ENCODE measurements at regions not wholly inside any gene's neighbourhood (a gene's known extent, or its start where the extent isn't known, plus 50 kb on each side); places are given as distances from the start of the nearest gene placed in this dataset.

- H2AFZ ChIP-seq (ENCODE audit: low read length): no peak overlapping the region
- peaks cover 0 to 3% of the 10 kb centered on the region in 2 donors for H3K4me1 ChIP-seq (ENCODE audit: control insufficient read depth in 2 of 2, insufficient read depth in 1 of 2, low read depth in 1 of 2, low read length in 2 of 2)
- no peak overlapping the region for H2BK120ac ChIP-seq (ENCODE audit: low read depth, low read length)
- no peaks in the 10 kb centered on the region for H3K36me3 ChIP-seq (replicated peaks in 1 of 2; ENCODE audit: control insufficient read depth in 2 of 2, insufficient read depth in 2 of 2, low read length in 2 of 2)
- no peaks in the 10 kb centered on the region for H3K27me3 ChIP-seq (ENCODE audit: control insufficient read depth in 3 of 3, insufficient read depth in 3 of 3, low read depth in 1 of 3, low read length in 3 of 3)
- H3K4ac ChIP-seq (ENCODE audit: low read length): no peak overlapping the region
- H4K91ac ChIP-seq (ENCODE audit: low read depth, low read length, poor library complexity): no peak overlapping the region
- H2BK5ac ChIP-seq (ENCODE audit: low read length): no peak overlapping the region
- H3K27ac ChIP-seq (replicated peaks; ENCODE audit: low read length): no peak overlapping the region
- no peak overlapping the region for H4K8ac ChIP-seq (ENCODE audit: low read depth, low read length)
- H3K4me2 ChIP-seq (ENCODE audit: insufficient read depth, low read length, poor library complexity, severe bottlenecking): no peak overlapping the region
- no peak overlapping the region for H3K14ac ChIP-seq (ENCODE audit: low read length)
- no peak for DNase-seq (ENCODE audit: low spot score)
- H3K9me3 ChIP-seq (replicated peaks in 1 of 2; ENCODE audit: control insufficient read depth in 2 of 2, insufficient read depth in 1 of 2, low read depth in 1 of 2, low read length in 2 of 2): no peaks in the 10 kb centered on the region
- H3K18ac ChIP-seq (ENCODE audit: low read length): no peak overlapping the region
- no peaks in the 10 kb centered on the region for H3K79me1 ChIP-seq (ENCODE audit: low read depth, low read length)
- no peak overlapping the region for H3K4me3 ChIP-seq (ENCODE audit: low read length in 2 of 2)
- no peak overlapping the region for H2BK15ac ChIP-seq (ENCODE audit: low read length)
- no peak overlapping the region for H2AK5ac ChIP-seq (ENCODE audit: low read depth, low read length)
- H3K23ac ChIP-seq (ENCODE audit: low read depth, low read length, poor library complexity): no peak overlapping the region
- no peak overlapping the region for H3K9ac ChIP-seq (ENCODE audit: low read depth, low read length, poor library complexity)
- no peak overlapping the region for H2BK12ac ChIP-seq (ENCODE audit: low read length)
- no CpG with 5 or more reads among the region's 2 CpGs for WGBS, 2 donors (ENCODE audit: extremely low coverage in 2 of 2, insufficient read length in 2 of 2, insufficient replicate concordance in 1 of 2)
Observed at GRCh38 chr14:44774396-44774795, 187.4 kb downstream of the KLHL28 start.

- Histone ChIP-seq H3K27me3 (ENCODE audit: control insufficient read depth in 3 of 3, insufficient read depth in 3 of 3, low read depth in 1 of 3, low read length in 3 of 3) (no peaks in the 10 kb centered on the region), H3K4me2 (ENCODE audit: insufficient read depth, low read length, poor library complexity, severe bottlenecking) (no peak overlapping the region), H3K79me1 (ENCODE audit: low read depth, low read length) (no peaks in the 10 kb centered on the region), H2BK120ac (ENCODE audit: low read depth, low read length) (no peak overlapping the region), H4K91ac (ENCODE audit: low read depth, low read length, poor library complexity) (no peak overlapping the region), H3K18ac (ENCODE audit: low read length) (no peak overlapping the region), H3K27ac (replicated peaks; ENCODE audit: low read length) (no peak overlapping the region), H3K4me1 (ENCODE audit: control insufficient read depth in 2 of 2, insufficient read depth in 1 of 2, low read depth in 1 of 2, low read length in 2 of 2) (no peaks in the 10 kb centered on the region), H2AK5ac (ENCODE audit: low read depth, low read length) (no peak overlapping the region), H3K36me3 (replicated peaks in 1 of 2; ENCODE audit: control insufficient read depth in 2 of 2, insufficient read depth in 2 of 2, low read length in 2 of 2) (no peaks in the 10 kb centered on the region), H3K9ac (ENCODE audit: low read depth, low read length, poor library complexity) (no peak overlapping the region), H3K4me3 (ENCODE audit: low read length in 2 of 2) (no peak overlapping the region), H3K23ac (ENCODE audit: low read depth, low read length, poor library complexity) (no peak overlapping the region), H2AFZ (ENCODE audit: low read length) (no peak overlapping the region), H2BK15ac (ENCODE audit: low read length) (no peak overlapping the region), H4K8ac (ENCODE audit: low read depth, low read length) (no peak overlapping the region), H2BK12ac (ENCODE audit: low read length) (no peak overlapping the region), H3K9me3 (replicated peaks in 1 of 2; ENCODE audit: control insufficient read depth in 2 of 2, insufficient read depth in 1 of 2, low read depth in 1 of 2, low read length in 2 of 2) (no peaks in the 10 kb centered on the region), H3K14ac (ENCODE audit: low read length) (no peak overlapping the region), H2BK5ac (ENCODE audit: low read length) (no peak overlapping the region), H3K4ac (ENCODE audit: low read length) (no peak overlapping the region)
- DNase-seq (ENCODE audit: low spot score): no peak
- no CpG with 5 or more reads among the region's 1 CpG for WGBS, 2 donors (ENCODE audit: extremely low coverage in 2 of 2, insufficient read length in 2 of 2, insufficient replicate concordance in 1 of 2)
Observed at GRCh38 chr14:44771496-44771895, 190.3 kb downstream of the KLHL28 start.

GRCh38 chr14:44770201-44770600 lies 191.5 kb downstream of the KLHL28 start:
- no peak overlapping the region for H2BK15ac ChIP-seq (ENCODE audit: low read length)
- H2BK5ac ChIP-seq (ENCODE audit: low read length): no peak overlapping the region
- no peaks in the 10 kb centered on the region for H3K4me1 ChIP-seq (ENCODE audit: control insufficient read depth in 2 of 2, insufficient read depth in 1 of 2, low read depth in 1 of 2, low read length in 2 of 2)
- no peak overlapping the region for H2BK12ac ChIP-seq (ENCODE audit: low read length)
- no peak overlapping the region for H4K91ac ChIP-seq (ENCODE audit: low read depth, low read length, poor library complexity)
- no peak overlapping the region for H3K4me2 ChIP-seq (ENCODE audit: insufficient read depth, low read length, poor library complexity, severe bottlenecking)
- H4K8ac ChIP-seq (ENCODE audit: low read depth, low read length): no peak overlapping the region
- no peak overlapping the region for H3K27ac ChIP-seq (replicated peaks; ENCODE audit: low read length)
- DNase-seq (ENCODE audit: low spot score): no peak
- no peaks in the 10 kb centered on the region for H3K36me3 ChIP-seq (replicated peaks in 1 of 2; ENCODE audit: control insufficient read depth in 2 of 2, insufficient read depth in 2 of 2, low read length in 2 of 2)
- no peak overlapping the region for H2AK5ac ChIP-seq (ENCODE audit: low read depth, low read length)
- no peak overlapping the region for H2BK120ac ChIP-seq (ENCODE audit: low read depth, low read length)
- H3K9ac ChIP-seq (ENCODE audit: low read depth, low read length, poor library complexity): no peak overlapping the region
- no peak overlapping the region for H3K14ac ChIP-seq (ENCODE audit: low read length)
- H3K4ac ChIP-seq (ENCODE audit: low read length): no peak overlapping the region
- H3K79me1 ChIP-seq (ENCODE audit: low read depth, low read length): no peaks in the 10 kb centered on the region
- no CpG with 5 or more reads among the region's 3 CpGs for WGBS, 2 donors (ENCODE audit: extremely low coverage in 2 of 2, insufficient read length in 2 of 2, insufficient replicate concordance in 1 of 2)
- no peaks in the 10 kb centered on the region for H3K9me3 ChIP-seq (replicated peaks in 1 of 2; ENCODE audit: control insufficient read depth in 2 of 2, insufficient read depth in 1 of 2, low read depth in 1 of 2, low read length in 2 of 2)
- H2AFZ ChIP-seq (ENCODE audit: low read length): no peak overlapping the region
- H3K23ac ChIP-seq (ENCODE audit: low read depth, low read length, poor library complexity): no peak overlapping the region
- no peak overlapping the region for H3K18ac ChIP-seq (ENCODE audit: low read length)
- no peak overlapping the region for H3K4me3 ChIP-seq (ENCODE audit: low read length in 2 of 2)
- no peaks in the 10 kb centered on the region for H3K27me3 ChIP-seq (ENCODE audit: control insufficient read depth in 3 of 3, insufficient read depth in 3 of 3, low read depth in 1 of 3, low read length in 3 of 3)

DNA sequence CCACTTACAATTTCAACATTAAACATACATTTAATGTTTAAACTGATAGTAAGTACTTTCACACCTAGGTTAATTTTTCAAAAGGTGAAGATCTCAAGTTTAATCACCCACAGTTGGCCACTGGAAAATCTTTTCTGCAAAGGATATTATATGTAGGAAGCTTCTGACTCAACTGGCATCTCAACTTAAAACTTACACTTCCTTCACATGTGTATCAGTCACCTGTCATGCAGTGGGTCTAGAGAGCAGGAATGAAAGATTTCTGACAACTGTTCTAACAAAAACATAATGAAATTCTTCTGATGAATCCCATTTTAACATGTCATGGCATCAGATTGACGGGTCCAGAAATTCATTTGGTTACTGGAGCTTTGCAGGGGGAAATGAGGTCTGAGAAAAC lies 192.8 kb downstream of the KLHL28 start:
- H2BK120ac ChIP-seq (ENCODE audit: low read depth, low read length): no peak overlapping the region
- H3K79me1 ChIP-seq (ENCODE audit: low read depth, low read length): no peaks in the 10 kb centered on the region
- H3K36me3 ChIP-seq (replicated peaks in 1 of 2; ENCODE audit: control insufficient read depth in 2 of 2, insufficient read depth in 2 of 2, low read length in 2 of 2): no peaks in the 10 kb centered on the region
- no peaks in the 10 kb centered on the region for H3K9me3 ChIP-seq (replicated peaks in 1 of 2; ENCODE audit: control insufficient read depth in 2 of 2, insufficient read depth in 1 of 2, low read depth in 1 of 2, low read length in 2 of 2)
- H3K4ac ChIP-seq (ENCODE audit: low read length): no peak overlapping the region
- no peak overlapping the region for H2BK12ac ChIP-seq (ENCODE audit: low read length)
- no peak overlapping the region for H4K8ac ChIP-seq (ENCODE audit: low read depth, low read length)
- H3K4me1 ChIP-seq (ENCODE audit: control insufficient read depth in 2 of 2, insufficient read depth in 1 of 2, low read depth in 1 of 2, low read length in 2 of 2): no peaks in the 10 kb centered on the region
- H2BK15ac ChIP-seq (ENCODE audit: low read length): no peak overlapping the region
- H3K18ac ChIP-seq (ENCODE audit: low read length): no peak overlapping the region
- no peak overlapping the region for H4K91ac ChIP-seq (ENCODE audit: low read depth, low read length, poor library complexity)
- H2AFZ ChIP-seq (ENCODE audit: low read length): no peak overlapping the region
- no CpG with 5 or more reads among the region's 1 CpG for WGBS, 2 donors (ENCODE audit: extremely low coverage in 2 of 2, insufficient read length in 2 of 2, insufficient replicate concordance in 1 of 2)
- no peak overlapping the region for H3K14ac ChIP-seq (ENCODE audit: low read length)
- no peak overlapping the region for H2AK5ac ChIP-seq (ENCODE audit: low read depth, low read length)
- H3K4me3 ChIP-seq (ENCODE audit: low read length in 2 of 2): no peak overlapping the region
- H3K9ac ChIP-seq (ENCODE audit: low read depth, low read length, poor library complexity): no peak overlapping the region
- no peak overlapping the region for H3K4me2 ChIP-seq (ENCODE audit: insufficient read depth, low read length, poor library complexity, severe bottlenecking)
- no peak overlapping the region for H2BK5ac ChIP-seq (ENCODE audit: low read length)
- no peak for DNase-seq (ENCODE audit: low spot score)
- H3K27ac ChIP-seq (replicated peaks; ENCODE audit: low read length): no peak overlapping the region
- H3K23ac ChIP-seq (ENCODE audit: low read depth, low read length, poor library complexity): no peak overlapping the region
- no peaks in the 10 kb centered on the region for H3K27me3 ChIP-seq (ENCODE audit: control insufficient read depth in 3 of 3, insufficient read depth in 3 of 3, low read depth in 1 of 3, low read length in 3 of 3)
